GM04504 (cell line): ENCODE measurements at regions not wholly inside any gene's neighbourhood (a gene's known extent, or its start where the extent isn't known, plus 50 kb on each side); places are given as distances from the start of the nearest gene placed in this dataset.
"Not testable (repeated sequence)": the region's sequence is repeated elsewhere in the genome, so short reads cannot be mapped to it uniquely, and the experiment has no call there.

Source experiments
- DNase-seq: peaks from one replicate; pipeline ENCODE4 v3.0.0-alpha.2; 2012; ENCODE audit warnings: low read depth

DNA sequence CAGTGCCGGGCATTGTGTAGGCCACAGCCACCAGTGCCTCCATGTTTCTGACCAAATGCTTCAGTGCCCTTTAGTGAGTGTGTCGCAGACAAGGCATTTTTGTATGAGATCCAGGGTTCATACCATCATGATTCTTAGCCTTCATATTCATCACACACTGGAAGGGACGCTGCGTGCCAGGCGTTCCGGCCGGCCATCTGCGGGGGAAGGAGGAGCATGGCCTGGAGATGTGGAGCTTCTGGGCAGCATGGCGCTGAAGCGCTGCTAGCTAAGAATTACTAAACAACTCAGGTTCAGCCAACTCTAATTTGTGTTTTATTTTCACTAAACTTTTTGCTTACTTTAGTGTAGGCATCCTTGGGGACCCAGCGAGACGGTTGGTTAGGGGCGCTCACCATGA lies 111.4 kb upstream of the EXOC2 start:
- DNase-seq = no peak

DNA sequence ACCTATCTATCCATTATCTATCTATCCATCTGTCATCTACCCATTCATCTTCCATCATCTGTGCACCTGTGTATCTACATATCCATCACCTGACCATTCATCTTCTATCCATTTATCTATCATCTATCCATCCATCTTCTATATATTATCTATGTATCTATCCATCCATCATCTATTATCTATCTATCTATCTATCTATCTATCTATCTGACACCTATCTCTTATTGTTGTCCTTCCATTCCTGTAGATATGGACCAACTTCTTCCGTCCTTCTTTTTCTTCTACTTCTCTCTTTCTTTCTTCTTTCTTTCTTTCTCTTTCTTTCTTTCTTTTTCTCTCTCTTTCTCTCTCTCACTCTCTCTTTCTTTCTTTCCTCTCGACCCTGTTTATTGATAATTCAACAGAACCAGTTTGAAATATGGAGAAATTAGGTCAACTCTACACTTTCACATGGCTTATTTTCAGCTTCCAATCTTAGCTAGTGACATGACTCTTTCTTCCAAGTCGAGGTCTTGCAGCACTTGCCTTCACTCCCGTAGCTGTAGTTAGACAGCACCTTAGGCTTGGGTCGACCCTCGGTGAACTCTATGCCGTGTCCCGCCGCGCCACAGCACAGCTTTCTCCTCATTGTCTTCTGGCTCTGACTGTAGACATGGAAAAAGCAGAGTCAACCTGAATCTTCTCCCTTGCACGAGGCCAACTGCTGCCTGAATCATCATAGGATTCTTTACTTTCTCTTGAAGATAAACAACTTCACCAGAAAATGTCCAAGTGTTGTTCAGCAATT lies 110.4 kb upstream of the EXOC2 start:
- DNase-seq = no peak

DNA sequence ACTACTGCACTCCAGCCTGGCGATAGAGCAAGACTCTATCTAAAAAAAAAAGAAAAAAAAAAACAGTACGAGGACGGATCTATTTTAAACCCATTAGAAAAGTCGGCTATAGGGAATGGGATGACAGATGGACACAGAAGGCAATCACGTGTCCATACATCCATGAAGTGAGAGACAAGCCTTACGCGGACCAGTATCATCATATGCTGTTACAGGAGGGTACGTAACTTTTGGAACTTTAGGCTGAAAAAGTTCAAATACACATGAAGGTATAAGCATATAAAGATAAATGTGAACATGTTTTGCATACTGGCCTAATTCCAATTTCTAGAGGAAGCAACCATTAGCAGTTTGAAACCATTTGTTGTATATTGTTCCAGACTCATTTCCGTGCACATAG lies 109.8 kb upstream of the EXOC2 start:
- DNase-seq = no peak

DNA sequence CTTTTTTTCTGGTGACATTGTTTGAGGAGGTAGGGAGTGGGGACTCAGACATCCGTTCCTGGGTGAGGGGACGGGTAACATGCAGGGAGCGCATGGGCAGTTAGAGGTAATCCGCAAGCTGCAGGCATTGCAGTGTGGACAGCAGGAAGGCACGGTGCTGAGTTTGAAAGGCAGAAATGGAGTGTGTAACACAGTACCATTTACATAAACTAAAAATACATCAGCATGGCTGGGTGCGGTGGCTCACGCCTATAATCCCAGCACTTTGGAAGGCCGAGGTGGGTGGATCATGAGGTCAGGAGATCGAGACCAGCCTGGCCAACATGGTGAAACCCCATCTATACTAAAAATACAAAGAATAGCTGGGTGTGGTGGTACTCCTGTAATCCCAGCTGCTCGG lies 109.3 kb upstream of the EXOC2 start:
- DNase-seq = not testable (repeated sequence)

- no peak for DNase-seq
Measured at GRCh38 chr6:799769-800168, 106.8 kb upstream of the EXOC2 start.

DNA sequence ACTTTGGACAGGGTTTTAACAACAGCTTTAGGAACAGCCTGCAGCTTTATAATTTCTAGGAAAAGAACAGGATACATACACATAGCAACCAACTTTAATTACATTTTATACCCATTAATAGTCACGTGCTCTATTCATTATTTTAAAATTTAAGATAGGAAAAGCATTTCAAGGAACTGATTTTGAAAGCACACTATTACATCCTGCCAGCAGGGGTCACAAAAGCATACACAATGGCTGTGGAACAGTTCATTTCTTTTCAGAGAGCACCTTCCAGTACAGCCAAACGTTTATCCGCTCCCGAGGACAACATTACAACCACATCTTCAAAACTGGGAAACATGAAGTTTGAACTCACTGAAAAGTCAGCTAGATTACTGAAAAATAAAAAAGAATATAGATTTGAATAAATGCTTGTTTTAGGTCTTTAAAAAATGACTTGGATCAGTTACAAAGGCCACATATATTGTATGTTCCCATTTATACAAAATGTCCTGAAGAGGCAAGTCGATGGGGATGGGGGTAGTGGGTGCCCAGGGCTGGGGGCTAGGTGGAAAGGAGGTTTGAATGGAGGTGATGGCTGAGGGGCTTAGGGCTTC lies 104.6 kb upstream of the EXOC2 start:
- peak; percentile 24 for DNase-seq

- DNase-seq = no peak
Measured at GRCh38 chr6:795046-795685, 102.2 kb upstream of the EXOC2 start.

DNA sequence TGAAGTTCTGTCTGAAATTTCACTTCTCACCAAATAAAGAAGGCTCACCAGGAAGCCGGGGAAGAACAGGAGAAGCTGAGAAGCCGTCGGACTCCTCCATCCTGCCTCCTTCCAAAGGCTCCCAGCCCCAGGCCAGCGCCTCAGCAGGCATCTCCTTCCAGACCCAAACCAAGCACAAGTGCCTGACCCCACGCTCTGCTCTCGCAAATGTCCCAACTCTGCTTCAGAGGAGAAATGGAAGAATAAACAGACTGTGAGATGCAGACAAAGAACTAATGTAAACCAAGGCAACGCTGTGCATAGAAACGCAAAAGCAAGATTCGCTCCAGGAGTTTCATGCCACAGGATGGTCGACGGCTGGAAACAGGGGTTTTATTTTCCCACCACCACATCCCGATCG lies 100.3 kb upstream of the EXOC2 start:
- no peak for DNase-seq

GRCh38 chr6:792662-793061 lies 99.7 kb upstream of the EXOC2 start:
- no peak for DNase-seq

GRCh38 chr6:788058-788457 lies 95.1 kb upstream of the EXOC2 start:
- DNase-seq = no peak

DNA sequence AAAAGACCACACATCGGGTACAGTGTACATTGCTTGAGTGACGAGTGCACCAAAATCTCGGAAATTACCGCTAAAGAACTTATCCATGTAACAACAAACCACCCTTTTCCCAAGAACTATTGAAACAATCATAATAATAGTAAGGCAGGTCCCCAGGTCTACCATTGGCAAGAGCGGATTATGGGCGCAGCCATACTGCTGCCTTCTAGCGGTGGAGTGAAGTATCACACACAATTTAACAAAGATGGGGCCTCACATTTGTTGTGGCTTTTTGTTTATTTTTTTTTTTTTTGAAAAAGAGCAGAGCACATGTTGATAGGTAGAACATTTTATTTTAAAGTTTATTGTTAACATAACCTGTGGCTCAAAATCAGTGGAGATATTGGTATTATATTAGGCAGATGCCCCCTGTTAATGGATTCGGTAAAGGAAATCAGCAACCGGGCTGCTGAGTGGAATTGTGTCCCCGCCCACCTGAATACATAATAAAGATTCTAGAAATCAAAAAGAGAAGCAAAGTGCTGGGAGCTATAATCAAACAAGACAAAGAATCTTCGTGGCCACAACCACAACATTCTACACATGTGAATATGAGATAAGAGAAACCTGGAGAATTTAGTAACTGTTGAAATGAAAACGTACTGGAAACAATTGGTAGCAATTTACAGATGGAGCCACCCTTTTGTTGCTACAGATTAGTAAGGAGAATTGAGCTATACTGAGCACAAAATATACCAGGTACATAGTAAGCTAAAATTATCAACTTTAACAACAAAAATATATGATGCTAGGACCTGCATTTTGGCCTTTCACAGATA lies 94.2 kb upstream of the EXOC2 start:
- no peak for DNase-seq

GRCh38 chr6:783966-784735 lies 91.2 kb upstream of the EXOC2 start:
- no peak for DNase-seq

DNA sequence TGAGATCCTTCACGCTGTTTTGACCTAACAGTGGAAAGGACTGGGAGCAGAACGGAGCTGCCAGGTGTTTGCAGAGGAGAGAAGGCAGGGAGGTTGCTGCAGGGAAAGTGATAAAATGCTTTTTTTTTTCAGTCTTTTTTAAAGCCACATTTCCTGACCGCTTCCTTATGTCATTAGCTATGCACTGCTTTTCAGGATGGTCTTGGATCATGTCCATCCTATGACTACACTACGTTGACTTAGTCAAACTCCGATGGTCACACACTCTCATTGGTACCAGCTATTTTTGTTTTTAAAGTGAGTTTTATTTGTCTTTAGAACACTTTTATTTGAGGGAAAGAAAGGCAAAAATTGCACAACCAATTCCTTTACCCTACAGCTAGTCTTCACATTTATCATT lies 89.2 kb upstream of the EXOC2 start:
- DNase-seq = no peak

DNA sequence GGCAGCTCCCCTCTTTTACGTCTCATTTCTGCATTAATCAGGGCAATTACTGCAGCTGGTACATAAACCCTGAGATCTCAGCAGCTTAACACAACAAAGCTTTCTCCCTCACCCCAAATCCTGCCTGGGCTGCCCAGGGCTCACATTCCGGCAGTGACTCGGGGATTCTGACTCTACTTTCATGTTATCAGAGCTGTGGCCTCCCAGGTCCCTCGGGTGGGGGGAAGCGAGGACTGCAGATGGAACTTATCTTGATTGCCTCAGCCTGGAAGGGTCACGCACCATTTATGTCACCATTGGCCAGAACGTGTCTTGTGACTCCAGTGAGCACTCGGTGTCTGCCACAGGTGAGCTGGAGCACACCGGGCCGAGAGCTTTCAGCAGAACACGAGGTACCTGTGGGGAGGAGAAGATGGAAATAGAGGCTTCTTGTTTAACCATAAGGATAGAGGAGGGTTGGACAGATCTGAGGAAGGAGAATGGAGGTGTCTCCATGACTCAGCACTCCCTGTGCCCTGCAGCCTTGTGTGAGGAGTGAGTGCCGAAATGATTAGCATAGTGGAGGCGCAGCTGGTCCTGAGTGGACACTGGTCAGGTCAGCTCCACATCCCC lies 88.5 kb upstream of the EXOC2 start:
- DNase-seq = no peak

DNA sequence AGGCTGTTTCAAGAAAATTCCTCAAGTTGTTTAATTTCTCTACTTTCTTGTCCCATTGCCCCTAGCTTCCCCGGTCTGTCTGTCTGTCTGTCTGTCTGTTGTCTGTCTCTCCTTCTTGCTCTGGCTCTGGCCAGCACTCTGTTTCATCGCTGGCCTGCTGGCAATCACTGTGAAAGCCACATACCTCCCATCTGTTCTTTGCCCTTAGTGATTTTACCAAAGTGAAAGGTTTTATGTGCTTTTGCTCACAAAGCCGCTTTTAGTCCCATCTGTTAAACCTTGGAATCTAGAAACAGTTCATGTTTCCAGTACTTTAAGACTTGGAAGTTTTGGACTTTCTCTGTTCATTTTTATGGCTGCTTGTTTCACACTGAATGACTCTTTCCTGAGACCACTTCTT lies 87.8 kb upstream of the EXOC2 start:
- no peak for DNase-seq

DNA sequence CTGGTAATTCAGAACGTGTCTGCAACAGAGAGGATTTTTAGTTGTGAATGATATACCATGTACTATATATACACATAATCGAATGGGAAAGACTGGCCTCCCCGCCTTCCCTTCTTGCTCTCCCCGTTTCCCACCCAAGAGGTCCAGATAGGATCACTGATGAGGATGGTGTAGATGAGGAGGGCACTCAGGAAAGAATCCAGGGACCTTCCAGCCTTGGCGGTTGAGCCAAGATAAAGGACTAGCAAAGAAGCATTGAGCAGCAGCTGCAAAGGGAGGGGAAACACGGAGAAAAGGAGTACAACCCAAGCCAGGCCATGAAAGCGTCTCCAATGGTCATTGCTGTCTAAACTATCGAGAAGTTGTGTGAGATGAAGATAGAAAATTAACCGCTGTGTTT lies 84.0 kb upstream of the EXOC2 start:
- DNase-seq = no peak

- no peak for DNase-seq
Measured at GRCh38 chr6:776528-776931, 83.6 kb upstream of the EXOC2 start.

GRCh38 chr6:775863-776262 lies 82.9 kb upstream of the EXOC2 start:
- DNase-seq = no peak

DNA sequence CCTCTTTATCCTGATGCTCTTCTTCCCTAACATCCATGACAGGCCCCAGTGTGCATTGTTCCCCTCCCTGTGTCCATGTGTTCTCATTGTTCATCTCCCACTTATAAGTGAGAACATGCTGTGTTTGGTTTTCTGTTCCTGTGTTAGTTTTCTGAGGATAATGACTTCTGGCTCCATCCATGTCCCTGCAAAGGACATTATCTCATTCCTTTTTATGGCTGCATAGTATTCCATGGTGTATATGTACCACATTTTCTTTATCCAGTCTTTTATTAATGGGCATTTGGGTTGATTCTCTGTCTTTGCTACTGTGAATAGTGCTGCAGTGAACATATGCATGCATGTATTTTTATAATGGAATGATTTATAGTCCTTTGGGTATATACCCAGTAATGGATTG lies 78.7 kb upstream of the EXOC2 start:
- DNase-seq = not testable (repeated sequence)

DNA sequence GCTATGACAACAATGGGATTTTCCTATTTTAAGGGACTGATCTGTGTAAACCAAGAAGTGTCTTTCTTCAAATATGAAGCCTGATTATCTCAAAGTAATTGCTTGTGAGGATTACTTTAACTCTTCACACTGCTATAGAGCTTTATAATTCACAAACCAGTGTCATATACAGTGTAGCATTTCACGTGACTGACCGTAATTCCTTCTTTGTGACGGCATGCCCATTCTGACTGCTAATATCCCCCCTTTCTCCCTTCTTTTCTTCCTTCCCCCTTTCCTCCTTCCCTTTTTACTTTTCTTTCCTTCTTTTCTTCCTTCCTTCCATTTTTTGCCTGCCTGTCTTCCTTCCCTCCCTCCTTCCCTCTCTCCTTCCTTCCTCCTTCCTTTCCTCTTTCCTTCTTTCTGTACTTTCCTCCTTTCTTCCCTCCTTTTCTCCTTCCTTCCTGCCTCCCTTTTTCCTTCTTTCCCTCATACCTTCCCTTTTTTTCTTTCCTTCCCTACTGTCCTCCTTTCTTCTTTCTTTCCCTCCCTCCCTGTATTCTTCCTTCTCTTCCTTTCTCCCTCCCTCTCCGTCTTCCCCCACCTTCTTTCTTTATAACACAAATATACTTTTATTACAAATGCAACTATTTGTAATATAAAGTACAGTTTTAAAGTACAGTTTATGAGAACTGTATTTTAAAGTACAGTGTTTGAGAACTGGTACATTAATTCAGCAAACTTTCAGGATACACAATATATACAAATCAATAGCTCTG lies 75.0 kb upstream of the EXOC2 start:
- no peak for DNase-seq

GRCh38 chr6:766625-767024 lies 73.7 kb upstream of the EXOC2 start:
- no peak for DNase-seq
